IMR-90 (cell line): ENCODE measurements at regions not wholly inside any gene's neighbourhood (a gene's known extent, or its start where the extent isn't known, plus 50 kb on each side); places are given as distances from the start of the nearest gene placed in this dataset.
A peak's percentile ranks its signal among the peaks of the same experiment; 100 is the strongest.

Experiments used
- BHLHE40 ChIP-seq: fragments of 150-350 bp; IDR thresholded peaks from 2 replicates; pipeline ENCODE4 v1.6.1; 2016; ENCODE audit warnings: mild to moderate bottlenecking, low read depth, low read length
- CEBPB ChIP-seq: IDR thresholded peaks from 2 replicates; pipeline ENCODE4 v1.6.1; 2012; ENCODE audit warnings: low read depth, low read length, improper control_type of control experiment
- CHD1 ChIP-seq: IDR thresholded peaks from 2 replicates; pipeline ENCODE4 v1.6.1; 2012; ENCODE audit warnings: low read depth, low read length, improper control_type of control experiment
- POLR2A ChIP-seq: IDR thresholded peaks from 2 replicates; pipeline ENCODE4 v1.6.1; 2012; ENCODE audit warnings: mild to moderate bottlenecking, low read depth, low read length
- RAD21 ChIP-seq: IDR thresholded peaks from 2 replicates; pipeline ENCODE4 v1.6.1; 2012; ENCODE audit warnings: low read length, improper control_type of control experiment

DNA sequence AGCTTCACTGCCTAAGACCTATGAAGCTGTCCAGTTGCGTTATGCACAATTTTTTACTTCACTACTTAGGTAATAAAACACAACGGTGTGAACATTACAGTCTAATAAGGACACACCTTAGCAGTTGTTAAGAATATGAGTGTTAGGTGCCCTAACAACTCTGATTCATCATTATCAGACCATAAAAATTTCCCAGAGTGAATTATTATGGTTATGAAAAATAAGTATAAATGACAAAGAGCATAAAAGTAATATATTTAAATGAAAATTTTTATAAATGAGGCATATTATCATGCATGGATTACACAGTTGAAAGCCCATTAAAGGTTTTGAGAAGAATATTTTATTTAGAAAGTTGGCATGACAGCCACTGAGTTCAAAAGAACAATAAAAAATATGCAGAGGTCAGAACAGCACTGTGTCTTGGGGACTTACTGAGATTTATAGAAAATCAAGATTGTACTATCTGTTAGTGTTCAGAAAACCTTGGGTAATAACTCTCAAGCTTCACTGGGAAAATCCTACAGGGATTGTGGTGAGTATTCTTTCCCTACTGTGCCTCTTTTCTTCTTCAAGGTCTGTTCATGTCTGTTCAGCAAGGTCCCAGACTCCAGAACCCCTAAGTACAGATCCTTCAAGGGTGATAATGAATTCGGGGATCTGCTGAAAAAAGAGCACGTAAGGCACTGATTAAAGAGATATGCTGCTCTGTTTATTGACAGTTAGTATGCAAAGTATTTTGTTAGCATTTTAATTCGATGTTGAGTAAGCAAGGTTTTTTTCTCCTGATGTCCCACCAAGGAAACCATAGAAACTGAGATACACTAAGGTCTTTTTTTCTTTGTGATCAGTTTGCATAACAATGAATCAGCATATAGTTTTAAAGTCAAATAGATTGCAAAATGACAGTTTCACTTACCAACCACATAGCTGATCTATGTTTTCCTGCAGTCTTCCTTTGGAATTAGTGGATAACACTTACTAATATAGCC lies 250.0 kb downstream of the DSEL start:
- TF ChIP-seq RAD21 (no peak), CHD1 (no peak), CEBPB (peak; percentile 80), POLR2A (no peak), BHLHE40 (no peak)
